Fibroblast of villous mesenchyme (primary cell): ENCODE measurements at regions not wholly inside any gene's neighbourhood (a gene's known extent, or its start where the extent isn't known, plus 50 kb on each side); places are given as distances from the start of the nearest gene placed in this dataset.

Source experiments
- DNase-seq: peaks from one replicate; pipeline ENCODE4 v3.0.0-alpha.2; 2010; ENCODE audit warnings: low read depth
- H3K4me3 ChIP-seq: 2 replicates; pipeline ENCODE4 v1.5.1; 2011; ENCODE audit warnings: low read depth, mild to moderate bottlenecking, low read length
- CTCF ChIP-seq: IDR thresholded peaks from 2 replicates; pipeline ENCODE4 v1.5.1; 2012; ENCODE audit warnings: low read depth, mild to moderate bottlenecking, low read length; ENCODE audit not compliant: insufficient read depth

GRCh38 chr13:72648513-72649065 is 78.8 kb downstream of the MZT1 start:
- H3K4me3 ChIP-seq: no peak overlapping the region
- peak; percentile 19 for TF ChIP-seq CTCF
- DNase-seq: peak; percentile 4

- TF ChIP-seq CTCF: no peak
- H3K4me3 ChIP-seq: no peak overlapping the region
- DNase-seq: no peak
Measured at GRCh38 chr13:72647422-72647821, 80.0 kb downstream of the MZT1 start.

GRCh38 chr13:72645521-72645920 is 81.9 kb downstream of the MZT1 start:
- no peak for TF ChIP-seq CTCF
- DNase-seq: no peak
- H3K4me3 ChIP-seq: no peak overlapping the region

GRCh38 chr13:72643311-72643989 is 84.0 kb downstream of the MZT1 start:
- DNase-seq: peak; percentile 68
- peak; percentile 87 for TF ChIP-seq CTCF
- no peak overlapping the region for H3K4me3 ChIP-seq

GRCh38 chr13:72639377-72639776 is 88.1 kb downstream of the MZT1 start:
- DNase-seq: no peak
- TF ChIP-seq CTCF: no peak
- no peak overlapping the region for H3K4me3 ChIP-seq

- H3K4me3 ChIP-seq: no peak overlapping the region
- DNase-seq: no peak
- no peak for TF ChIP-seq CTCF
Measured at GRCh38 chr13:72638059-72638815, 89.2 kb downstream of the MZT1 start.
